Activated CD8-positive, alpha-beta T cell treated with anti-CD3 and anti-CD28 coated beads, Interleukin-2, amount 10 ng/mL, durations not matched to agents 7 days and 5 days (primary cell): ENCODE measurements at regions not wholly inside any gene's neighbourhood (a gene's known extent, or its start where the extent isn't known, plus 50 kb on each side); places are given as distances from the start of the nearest gene placed in this dataset.

Source experiments
- ATAC-seq: fragments of 150-1000 bp; cut with Tn5 transposase; one replicate; pipeline ENCODE4 v1.10.0; 2021; ENCODE audit warnings: moderate library complexity
- CTCF ChIA-PET: fragments of 350-600 bp; sonication (Branson Sonifier 250); formaldehyde crosslinking; loops from one replicate; lab custom pipeline; 2021; ENCODE audit warnings: antibody characterized with exemption; lab: Charles Lee
- POLR2A ChIA-PET: fragments of 350-600 bp; sonication (Branson Sonifier 250); formaldehyde crosslinking; loops from one replicate; lab custom pipeline; 2021; ENCODE audit warnings: antibody characterized with exemption; lab: Charles Lee
- DNase-seq: peaks from one replicate; pipeline ENCODE4 v3.0.0-alpha.2; 2020
- H3K27ac Mint-ChIP-seq: one replicate; pipeline ENCODE4 v1.8.0; 2021; ENCODE audit warnings: mild to moderate bottlenecking, mixed read lengths
- H3K27me3 Mint-ChIP-seq: one replicate; pipeline ENCODE4 v1.8.0; 2021; ENCODE audit warnings: low read depth, mixed read lengths
- H3K36me3 Mint-ChIP-seq: one replicate; pipeline ENCODE4 v1.8.0; 2021; ENCODE audit warnings: low read depth, mixed read lengths
- H3K4me1 Mint-ChIP-seq: one replicate; pipeline ENCODE4 v1.8.0; 2021; ENCODE audit warnings: low read depth, mixed read lengths
- H3K4me3 Mint-ChIP-seq: one replicate; pipeline ENCODE4 v1.8.0; 2021; ENCODE audit warnings: mild to moderate bottlenecking, mixed read lengths
- H3K9me3 Mint-ChIP-seq: one replicate; pipeline ENCODE4 v1.8.0; 2022; ENCODE audit warnings: mixed read lengths; ENCODE audit not compliant: insufficient read depth

- Mint-ChIP-seq H3K36me3 (no peaks in the 10 kb centered on the region), H3K4me3 (no peak overlapping the region), H3K9me3 (peaks cover 13% of the 10 kb centered on the region), H3K27me3 (no peaks in the 10 kb centered on the region), H3K4me1 (no peaks in the 10 kb centered on the region), H3K27ac (no peak overlapping the region)
- POLR2A ChIA-PET, result no interaction called here
- ATAC-seq, result no peak
- CTCF ChIA-PET, result no interaction called here
- no peak for DNase-seq
Observed at GRCh38 chr14:43476822-43477221, 1030.3 kb downstream of the FSCB start.

- DNase-seq, result no peak
- Mint-ChIP-seq H3K36me3 (no peaks in the 10 kb centered on the region), H3K27me3 (no peaks in the 10 kb centered on the region), H3K4me3 (no peak overlapping the region), H3K9me3 (peaks cover 10% of the 10 kb centered on the region), H3K4me1 (no peaks in the 10 kb centered on the region), H3K27ac (no peak overlapping the region)
- ATAC-seq, result no peak
- CTCF ChIA-PET, result no interaction called here
- POLR2A ChIA-PET, result no interaction called here
Observed at GRCh38 chr14:43475757-43476156, 1031.3 kb downstream of the FSCB start.

GRCh38 chr14:43471595-43471994 is 1035.5 kb downstream of the FSCB start:
- H3K9me3 Mint-ChIP-seq, result peaks cover 6% of the 10 kb centered on the region
- H3K4me1 Mint-ChIP-seq, result no peaks in the 10 kb centered on the region
- H3K27me3 Mint-ChIP-seq, result no peaks in the 10 kb centered on the region
- DNase-seq (no peak), ATAC-seq (no peak)
- CTCF ChIA-PET, result no interaction called here
- H3K27ac Mint-ChIP-seq, result no peak overlapping the region
- no peaks in the 10 kb centered on the region for H3K36me3 Mint-ChIP-seq
- H3K4me3 Mint-ChIP-seq, result no peak overlapping the region
- POLR2A ChIA-PET, result no interaction called here

- ChIA-PET POLR2A (no interaction called here), CTCF (no interaction called here)
- no peaks in the 10 kb centered on the region for H3K36me3 Mint-ChIP-seq
- H3K4me1 Mint-ChIP-seq, result no peaks in the 10 kb centered on the region
- peaks cover 8% of the 10 kb centered on the region for H3K9me3 Mint-ChIP-seq
- ATAC-seq (no peak), DNase-seq (no peak)
- H3K4me3 Mint-ChIP-seq, result no peak overlapping the region
- H3K27me3 Mint-ChIP-seq, result no peaks in the 10 kb centered on the region
- H3K27ac Mint-ChIP-seq, result no peak overlapping the region
Observed at GRCh38 chr14:43464968-43465367, 1042.1 kb downstream of the FSCB start.

- no peaks in the 10 kb centered on the region for H3K36me3 Mint-ChIP-seq
- H3K27me3 Mint-ChIP-seq, result no peaks in the 10 kb centered on the region
- ATAC-seq (no peak), DNase-seq (no peak)
- H3K4me3 Mint-ChIP-seq, result no peak overlapping the region
- H3K9me3 Mint-ChIP-seq, result peaks cover 7% of the 10 kb centered on the region
- POLR2A ChIA-PET, result no interaction called here
- H3K4me1 Mint-ChIP-seq, result no peaks in the 10 kb centered on the region
- CTCF ChIA-PET, result no interaction called here
- H3K27ac Mint-ChIP-seq, result no peak overlapping the region
Observed at GRCh38 chr14:43449291-43449690, 1057.8 kb downstream of the FSCB start.

- Mint-ChIP-seq H3K36me3 (no peaks in the 10 kb centered on the region), H3K27me3 (no peaks in the 10 kb centered on the region), H3K27ac (no peak overlapping the region), H3K4me1 (no peaks in the 10 kb centered on the region), H3K9me3 (peaks cover 2% of the 10 kb centered on the region), H3K4me3 (no peak overlapping the region)
- ChIA-PET POLR2A (no interaction called here), CTCF (no interaction called here)
- no peak for ATAC-seq
- DNase-seq, result no peak
Observed at GRCh38 chr14:43438056-43438455, 1069.0 kb downstream of the FSCB start.

GRCh38 chr14:43418324-43418723 is 1088.8 kb downstream of the FSCB start:
- H3K36me3 Mint-ChIP-seq, result no peaks in the 10 kb centered on the region
- H3K4me1 Mint-ChIP-seq, result no peaks in the 10 kb centered on the region
- no peak for ATAC-seq
- H3K27ac Mint-ChIP-seq, result no peak overlapping the region
- no peaks in the 10 kb centered on the region for H3K27me3 Mint-ChIP-seq
- DNase-seq, result no peak
- ChIA-PET CTCF (no interaction called here), POLR2A (no interaction called here)
- no peak overlapping the region for H3K4me3 Mint-ChIP-seq
- H3K9me3 Mint-ChIP-seq, result peaks cover 14% of the 10 kb centered on the region

GRCh38 chr14:43413084-43413483 is 1094.0 kb downstream of the FSCB start:
- ATAC-seq, result no peak
- Mint-ChIP-seq H3K9me3 (peaks cover 11% of the 10 kb centered on the region), H3K27me3 (no peaks in the 10 kb centered on the region), H3K36me3 (no peaks in the 10 kb centered on the region), H3K27ac (no peak overlapping the region), H3K4me3 (no peak overlapping the region), H3K4me1 (no peaks in the 10 kb centered on the region)
- POLR2A ChIA-PET, result no interaction called here
- CTCF ChIA-PET, result no interaction called here
- no peak for DNase-seq

- H3K27me3 Mint-ChIP-seq, result no peaks in the 10 kb centered on the region
- DNase-seq, result no peak
- ATAC-seq, result no peak
- H3K4me1 Mint-ChIP-seq, result no peaks in the 10 kb centered on the region
- ChIA-PET CTCF (no interaction called here), POLR2A (no interaction called here)
- H3K4me3 Mint-ChIP-seq, result no peak overlapping the region
- H3K9me3 Mint-ChIP-seq, result peaks cover 1% of the 10 kb centered on the region
- H3K27ac Mint-ChIP-seq, result no peak overlapping the region
- no peaks in the 10 kb centered on the region for H3K36me3 Mint-ChIP-seq
Observed at GRCh38 chr14:43411841-43412240, 1095.2 kb downstream of the FSCB start.

- ATAC-seq, result no peak
- CTCF ChIA-PET, result no interaction called here
- Mint-ChIP-seq H3K27me3 (no peaks in the 10 kb centered on the region), H3K36me3 (no peaks in the 10 kb centered on the region), H3K27ac (no peak overlapping the region), H3K4me3 (no peak overlapping the region), H3K4me1 (no peaks in the 10 kb centered on the region), H3K9me3 (no peaks in the 10 kb centered on the region)
- POLR2A ChIA-PET, result no interaction called here
- no peak for DNase-seq
Observed at GRCh38 chr14:43410631-43411030, 1096.5 kb downstream of the FSCB start.

- DNase-seq, result no peak
- Mint-ChIP-seq H3K4me3 (no peak overlapping the region), H3K4me1 (no peaks in the 10 kb centered on the region), H3K27me3 (no peaks in the 10 kb centered on the region), H3K9me3 (peaks cover 8% of the 10 kb centered on the region), H3K27ac (no peak overlapping the region), H3K36me3 (no peaks in the 10 kb centered on the region)
- ChIA-PET POLR2A (no interaction called here), CTCF (no interaction called here)
- no peak for ATAC-seq
Observed at GRCh38 chr14:43408472-43408871, 1098.6 kb downstream of the FSCB start.

- ChIA-PET POLR2A (no interaction called here), CTCF (no interaction called here)
- Mint-ChIP-seq H3K4me3 (no peak overlapping the region), H3K9me3 (peaks cover 8% of the 10 kb centered on the region), H3K27ac (no peak overlapping the region), H3K4me1 (no peaks in the 10 kb centered on the region), H3K27me3 (no peaks in the 10 kb centered on the region), H3K36me3 (no peaks in the 10 kb centered on the region)
- DNase-seq (no peak), ATAC-seq (no peak)
Observed at GRCh38 chr14:43407706-43408105, 1099.4 kb downstream of the FSCB start.

- DNase-seq, result no peak
- Mint-ChIP-seq H3K4me1 (no peaks in the 10 kb centered on the region), H3K9me3 (peaks cover 11% of the 10 kb centered on the region), H3K4me3 (no peak overlapping the region), H3K27ac (no peak overlapping the region), H3K27me3 (no peaks in the 10 kb centered on the region), H3K36me3 (no peaks in the 10 kb centered on the region)
- ChIA-PET CTCF (no interaction called here), POLR2A (no interaction called here)
- ATAC-seq, result no peak
Observed at GRCh38 chr14:43406931-43407330, 1100.2 kb downstream of the FSCB start.
